ENCODE measurements at regions not wholly inside any gene's neighbourhood (a gene's known extent, or its start where the extent isn't known, plus 50 kb on each side); places are given as distances from the start of the nearest gene placed in this dataset.

DNA sequence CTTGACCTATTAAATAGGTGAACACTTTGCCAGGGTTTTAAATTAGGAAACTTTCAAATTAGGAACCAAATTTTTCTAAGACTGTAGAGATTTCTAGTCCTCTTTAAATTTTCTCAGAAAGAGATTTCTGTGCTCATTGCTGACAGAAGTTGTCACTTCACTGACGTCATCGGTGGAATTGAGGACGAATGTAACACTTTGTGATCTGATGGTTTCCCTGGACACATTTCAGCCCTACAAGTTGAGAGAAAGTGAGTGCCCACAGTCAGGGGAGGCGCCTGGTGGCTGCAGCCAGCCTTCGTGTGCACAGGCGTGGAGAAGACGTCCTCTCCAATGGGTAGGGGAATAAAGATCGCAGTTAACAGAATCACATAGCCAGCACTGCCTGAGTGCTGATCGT lies 396.5 kb upstream of the TSHZ3 start:
- CTCF ChIA-PET = no interaction called here
- no peak overlapping the region for H3K27ac Mint-ChIP-seq
- no peaks in the 10 kb centered on the region for H3K36me3 Mint-ChIP-seq
- H3K27me3 Mint-ChIP-seq = no peaks in the 10 kb centered on the region
- H3K9me3 Mint-ChIP-seq = peaks cover 4% of the 10 kb centered on the region
- no peak overlapping the region for H3K4me3 Mint-ChIP-seq
- no peaks in the 10 kb centered on the region for H3K4me1 Mint-ChIP-seq
- DNase-seq = no peak

DNA sequence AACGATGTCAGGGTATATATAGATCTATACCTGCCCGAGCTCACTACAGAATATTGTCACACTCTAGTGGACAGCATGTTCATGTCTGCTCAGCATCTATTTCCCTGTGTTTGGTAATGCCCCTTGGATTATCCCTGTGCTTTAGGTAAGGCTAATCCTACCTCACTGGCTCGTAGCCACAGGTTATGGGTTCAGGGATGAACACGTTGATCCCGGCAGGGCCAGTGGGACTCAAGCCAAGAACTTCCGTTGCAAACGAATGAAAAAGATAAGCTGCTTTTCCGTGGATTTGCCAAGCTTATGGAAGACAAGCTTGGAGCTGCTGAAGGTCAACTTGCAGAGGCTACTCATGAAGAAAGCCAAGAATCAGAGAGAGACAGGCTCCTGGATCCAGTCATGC lies 400.0 kb upstream of the TSHZ3 start:
- no peaks in the 10 kb centered on the region for H3K36me3 Mint-ChIP-seq
- H3K4me1 Mint-ChIP-seq = no peaks in the 10 kb centered on the region
- DNase-seq = no peak
- H3K27me3 Mint-ChIP-seq = no peaks in the 10 kb centered on the region
- H3K4me3 Mint-ChIP-seq = no peak overlapping the region
- CTCF ChIA-PET = no interaction called here
- H3K9me3 Mint-ChIP-seq = no peaks in the 10 kb centered on the region
- no peak overlapping the region for H3K27ac Mint-ChIP-seq

DNA sequence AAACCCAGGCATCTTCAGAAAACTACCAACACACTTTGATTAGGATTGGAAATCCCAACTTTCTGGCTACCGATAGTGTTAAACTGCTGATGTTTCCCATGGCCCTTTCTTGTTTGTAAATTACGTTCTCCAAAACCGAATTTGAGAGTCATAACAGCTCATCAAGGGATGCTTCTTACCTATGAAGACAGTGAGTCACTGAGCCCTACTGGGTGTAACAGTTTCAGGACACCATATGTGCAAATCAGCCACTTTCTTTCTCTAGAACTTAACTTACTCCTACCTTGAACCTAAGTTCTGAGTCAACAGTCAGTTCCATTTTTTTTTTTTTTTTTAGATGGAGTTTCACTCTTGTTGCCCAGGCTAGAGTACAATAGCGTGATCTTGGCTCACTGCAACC lies 410.1 kb upstream of the TSHZ3 start:
- Mint-ChIP-seq H3K4me1 (no peaks in the 10 kb centered on the region), H3K27ac (peak overlapping the region; percentile 29), H3K4me3 (no peak overlapping the region), H3K36me3 (no peaks in the 10 kb centered on the region), H3K9me3 (no peaks in the 10 kb centered on the region), H3K27me3 (no peaks in the 10 kb centered on the region)
- no peak for DNase-seq
- CTCF ChIA-PET = no interaction called here

GRCh38 chr19:31761281-31761913 lies 412.2 kb upstream of the TSHZ3 start:
- no peaks in the 10 kb centered on the region for H3K27me3 Mint-ChIP-seq
- H3K27ac Mint-ChIP-seq = no peak overlapping the region
- no peaks in the 10 kb centered on the region for H3K9me3 Mint-ChIP-seq
- no peak for DNase-seq
- H3K4me1 Mint-ChIP-seq = no peaks in the 10 kb centered on the region
- CTCF ChIA-PET = no interaction called here
- no peaks in the 10 kb centered on the region for H3K36me3 Mint-ChIP-seq
- H3K4me3 Mint-ChIP-seq = no peak overlapping the region

GRCh38 chr19:31770223-31770622 lies 421.0 kb upstream of the TSHZ3 start:
- CTCF ChIA-PET = no interaction called here
- DNase-seq = no peak
- Mint-ChIP-seq H3K4me3 (no peak overlapping the region), H3K9me3 (peaks cover 2% of the 10 kb centered on the region), H3K27me3 (no peaks in the 10 kb centered on the region), H3K27ac (no peak overlapping the region), H3K4me1 (no peaks in the 10 kb centered on the region), H3K36me3 (no peaks in the 10 kb centered on the region)

GRCh38 chr19:31772915-31773314 lies 423.7 kb upstream of the TSHZ3 start:
- Mint-ChIP-seq H3K27ac (no peak overlapping the region), H3K4me1 (no peaks in the 10 kb centered on the region), H3K4me3 (no peak overlapping the region), H3K36me3 (no peaks in the 10 kb centered on the region), H3K27me3 (no peaks in the 10 kb centered on the region), H3K9me3 (peaks cover 6% of the 10 kb centered on the region)
- CTCF ChIA-PET = no interaction called here
- no peak for DNase-seq

- no peak overlapping the region for H3K4me3 Mint-ChIP-seq
- no peak for DNase-seq
- no peaks in the 10 kb centered on the region for H3K4me1 Mint-ChIP-seq
- no peaks in the 10 kb centered on the region for H3K36me3 Mint-ChIP-seq
- CTCF ChIA-PET = no interaction called here
- no peaks in the 10 kb centered on the region for H3K27me3 Mint-ChIP-seq
- no peak overlapping the region for H3K27ac Mint-ChIP-seq
- peaks cover 11% of the 10 kb centered on the region for H3K9me3 Mint-ChIP-seq
Measured at GRCh38 chr19:31781542-31781941, 432.3 kb upstream of the TSHZ3 start.

DNA sequence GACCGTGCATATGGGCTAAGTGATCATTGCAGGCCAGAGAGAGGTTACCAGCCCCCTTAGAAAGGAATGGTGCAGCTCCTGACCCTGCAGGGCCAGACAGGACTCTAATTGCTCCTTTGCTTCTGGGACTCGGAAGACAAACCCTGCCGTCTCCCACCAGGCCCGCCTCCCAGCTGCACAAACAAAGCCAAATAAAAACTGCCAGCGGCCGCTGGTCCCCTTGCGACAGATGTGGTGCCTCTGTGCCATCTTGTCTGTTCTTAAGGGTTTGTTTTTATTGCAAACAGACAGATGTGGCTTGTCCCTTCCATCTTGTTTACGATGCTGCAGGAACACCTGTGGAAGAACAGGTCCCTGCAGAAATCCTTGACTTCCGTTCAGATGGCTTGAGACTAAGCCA lies 434.4 kb upstream of the TSHZ3 start:
- Mint-ChIP-seq H3K4me1 (no peaks in the 10 kb centered on the region), H3K27me3 (no peaks in the 10 kb centered on the region), H3K4me3 (no peak overlapping the region), H3K9me3 (no peaks in the 10 kb centered on the region), H3K36me3 (no peaks in the 10 kb centered on the region), H3K27ac (no peak overlapping the region)
- CTCF ChIA-PET = no interaction called here
- DNase-seq = no peak

DNA sequence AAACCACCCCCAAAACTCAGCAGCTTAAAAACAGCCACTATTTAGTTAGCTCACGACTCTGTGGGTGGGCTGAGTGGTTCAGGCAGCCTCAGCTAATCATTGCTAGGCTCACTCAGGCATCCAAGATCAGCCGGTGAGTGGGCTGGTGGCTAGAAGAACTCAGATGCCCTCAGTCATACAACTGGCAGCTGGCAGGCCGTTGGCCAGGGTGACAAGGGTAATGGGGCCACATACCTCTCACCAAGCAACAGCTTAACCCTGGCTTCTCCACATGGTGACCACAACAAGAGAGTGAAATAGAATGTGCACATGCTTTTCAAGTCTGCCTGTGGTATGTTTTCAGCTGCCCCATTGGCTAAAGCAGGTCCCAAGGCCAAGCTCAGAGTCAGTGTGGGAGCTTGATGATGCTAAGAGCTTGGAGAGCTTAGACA lies 435.4 kb upstream of the TSHZ3 start:
- no peaks in the 10 kb centered on the region for H3K36me3 Mint-ChIP-seq
- no peak for DNase-seq
- H3K4me3 Mint-ChIP-seq = no peak overlapping the region
- H3K9me3 Mint-ChIP-seq = no peaks in the 10 kb centered on the region
- no peaks in the 10 kb centered on the region for H3K27me3 Mint-ChIP-seq
- H3K4me1 Mint-ChIP-seq = no peaks in the 10 kb centered on the region
- H3K27ac Mint-ChIP-seq = no peak overlapping the region
- CTCF ChIA-PET = no interaction called here

DNA sequence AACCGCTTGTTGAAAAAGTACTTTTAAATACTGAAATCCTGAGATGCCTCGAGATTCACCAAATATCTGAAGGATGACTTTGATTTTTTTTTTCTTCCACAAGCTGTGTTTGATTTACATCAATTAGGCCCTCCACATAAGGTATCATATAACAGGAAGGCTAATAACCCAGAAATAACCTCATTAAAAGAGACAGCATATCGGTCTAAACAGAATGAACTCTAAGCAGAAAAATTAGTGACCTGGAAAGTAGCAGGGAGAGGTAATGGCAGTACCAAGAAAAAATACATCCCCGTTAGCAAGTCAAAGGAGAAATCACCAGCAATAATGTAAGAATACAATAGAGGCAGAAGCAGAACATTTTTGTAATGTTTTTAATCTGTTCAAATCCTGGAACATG lies 452.4 kb upstream of the TSHZ3 start:
- Mint-ChIP-seq H3K27ac (no peak overlapping the region), H3K9me3 (peaks cover 4% of the 10 kb centered on the region), H3K4me1 (no peaks in the 10 kb centered on the region), H3K36me3 (no peaks in the 10 kb centered on the region), H3K27me3 (no peaks in the 10 kb centered on the region), H3K4me3 (no peak overlapping the region)
- no peak for DNase-seq
- CTCF ChIA-PET = no interaction called here

DNA sequence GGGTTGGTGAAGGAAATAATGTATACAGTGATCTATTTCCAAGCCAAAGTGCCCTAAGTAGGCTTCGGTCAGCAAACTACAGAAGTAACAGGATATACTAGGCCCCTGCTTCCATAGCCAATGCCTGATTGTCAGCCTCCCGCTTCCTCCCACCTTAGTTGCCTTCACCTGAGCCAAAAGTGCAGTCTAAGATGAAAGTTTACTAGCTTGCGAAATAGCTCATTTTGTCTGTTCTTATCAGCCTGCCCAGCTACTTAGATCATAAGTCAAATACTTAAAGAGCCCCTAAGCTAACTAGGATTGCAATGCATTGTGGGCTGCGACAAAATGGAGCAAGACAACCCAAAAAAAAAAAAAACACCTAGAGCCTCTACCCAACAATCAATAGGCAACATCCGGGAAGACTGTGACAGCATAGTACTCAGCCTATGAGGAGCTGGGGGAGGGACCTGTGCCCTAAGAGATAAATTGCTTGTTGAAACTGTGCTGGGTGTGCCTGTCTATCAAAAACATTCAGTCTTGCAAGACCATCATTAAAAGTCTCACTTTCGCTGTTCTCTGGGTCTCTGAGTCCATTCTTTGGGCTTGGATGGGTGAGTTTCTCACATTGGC lies 454.7 kb upstream of the TSHZ3 start:
- Mint-ChIP-seq H3K27me3 (no peaks in the 10 kb centered on the region), H3K36me3 (no peaks in the 10 kb centered on the region), H3K27ac (no peak overlapping the region), H3K9me3 (peaks cover 4% of the 10 kb centered on the region), H3K4me3 (no peak overlapping the region), H3K4me1 (no peaks in the 10 kb centered on the region)
- DNase-seq = no peak
- CTCF ChIA-PET = no interaction called here

DNA sequence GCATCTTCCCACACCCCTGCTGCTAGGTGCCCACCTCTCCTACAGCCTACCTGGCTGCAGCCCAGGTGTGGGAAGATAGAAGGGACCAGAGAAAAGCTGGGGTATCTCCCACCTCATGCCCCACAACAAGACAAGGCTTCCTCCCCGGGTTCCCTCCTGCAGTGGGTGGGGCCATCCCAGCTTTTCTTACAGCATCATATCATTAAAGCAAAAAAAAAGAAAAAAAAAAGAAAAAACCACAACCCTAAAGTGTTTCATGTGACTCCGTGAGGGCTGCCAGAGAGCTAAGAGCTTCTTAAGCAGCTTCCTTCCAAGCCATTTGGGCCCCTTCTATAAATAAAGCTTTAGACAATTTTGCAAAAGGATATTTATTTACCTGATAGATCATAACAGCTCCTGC lies 455.4 kb upstream of the TSHZ3 start:
- Mint-ChIP-seq H3K27me3 (no peaks in the 10 kb centered on the region), H3K27ac (no peak overlapping the region), H3K4me1 (no peaks in the 10 kb centered on the region), H3K4me3 (no peak overlapping the region), H3K36me3 (no peaks in the 10 kb centered on the region), H3K9me3 (peaks cover 4% of the 10 kb centered on the region)
- CTCF ChIA-PET = no interaction called here
- DNase-seq = no peak

GRCh38 chr19:31810536-31811109 lies 461.4 kb upstream of the TSHZ3 start:
- no peak for DNase-seq
- CTCF ChIA-PET = no interaction called here
- peaks cover 3% of the 10 kb centered on the region for H3K9me3 Mint-ChIP-seq
- H3K4me3 Mint-ChIP-seq = no peak overlapping the region
- H3K36me3 Mint-ChIP-seq = no peaks in the 10 kb centered on the region
- no peak overlapping the region for H3K27ac Mint-ChIP-seq
- no peaks in the 10 kb centered on the region for H3K27me3 Mint-ChIP-seq
- no peaks in the 10 kb centered on the region for H3K4me1 Mint-ChIP-seq

DNA sequence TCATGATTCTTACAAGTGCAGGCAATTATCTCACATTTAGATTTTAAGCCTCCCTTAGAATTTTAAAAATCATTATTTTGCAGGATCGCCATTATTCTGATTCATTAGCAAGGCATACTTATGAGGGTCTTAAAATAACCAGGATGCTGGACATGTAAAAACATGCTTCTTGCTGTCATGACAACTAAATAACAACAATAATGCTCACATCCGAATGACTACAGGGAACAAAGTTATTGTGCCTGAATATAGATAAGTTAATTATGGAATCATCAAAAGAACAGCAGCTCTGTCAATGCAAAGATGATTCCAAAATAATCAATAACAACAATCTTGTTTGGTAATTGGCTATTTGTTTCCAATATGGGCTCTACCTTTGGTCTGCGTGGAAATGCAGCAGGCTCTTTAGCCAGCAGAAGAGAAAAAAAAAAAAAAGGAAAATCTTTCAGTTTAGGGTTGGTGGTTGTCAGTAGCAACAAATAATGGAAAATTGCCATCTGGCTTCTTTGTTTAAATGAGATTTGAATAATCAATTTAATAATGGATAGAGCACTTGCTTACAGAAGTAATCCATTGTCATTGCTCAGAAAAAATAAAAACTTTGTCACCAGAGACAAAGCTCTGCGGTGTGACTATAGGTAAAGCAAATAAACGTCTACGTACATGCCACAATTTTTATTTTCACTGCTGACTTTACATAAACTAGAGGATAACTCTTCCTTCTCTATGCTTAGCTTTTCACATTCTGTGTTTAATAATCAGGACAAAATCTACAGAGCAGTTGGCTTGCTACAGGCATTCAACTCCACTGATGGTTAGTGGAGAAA lies 468.9 kb upstream of the TSHZ3 start:
- Mint-ChIP-seq H3K36me3 (no peaks in the 10 kb centered on the region), H3K9me3 (peaks cover 15% of the 10 kb centered on the region), H3K27ac (no peak overlapping the region), H3K27me3 (no peaks in the 10 kb centered on the region), H3K4me3 (no peak overlapping the region), H3K4me1 (no peaks in the 10 kb centered on the region)
- CTCF ChIA-PET = no interaction called here
- DNase-seq = no peak

GRCh38 chr19:31818798-31819105 lies 469.5 kb upstream of the TSHZ3 start:
- Mint-ChIP-seq H3K9me3 (peaks cover 13% of the 10 kb centered on the region), H3K4me1 (no peaks in the 10 kb centered on the region), H3K4me3 (no peak overlapping the region), H3K36me3 (no peaks in the 10 kb centered on the region), H3K27me3 (no peaks in the 10 kb centered on the region), H3K27ac (no peak overlapping the region)
- no peak for DNase-seq
- CTCF ChIA-PET = no interaction called here
